ENCODE measurements at regions not wholly inside any gene's neighbourhood (a gene's known extent, or its start where the extent isn't known, plus 50 kb on each side); places are given as distances from the start of the nearest gene placed in this dataset.

- DNase-seq (ENCODE audit: low read depth in 2 of 3, low spot score in 2 of 3) = no peak
These were observed 273.4 kb upstream of the CITED2 start for GRCh38 chr6:139647841-139648240.

GRCh38 chr6:139647016-139647415 is 272.6 kb upstream of the CITED2 start:
- DNase-seq (ENCODE audit: low read depth in 2 of 3, low spot score in 2 of 3) = no peak

GRCh38 chr6:139644821-139645220 is 270.4 kb upstream of the CITED2 start:
- no peak for DNase-seq (ENCODE audit: low read depth in 2 of 3, low spot score in 2 of 3)

- no peak for DNase-seq (ENCODE audit: low read depth in 2 of 3, low spot score in 2 of 3)
These were observed 269.5 kb upstream of the CITED2 start for GRCh38 chr6:139643986-139644385.

- no peak for DNase-seq (ENCODE audit: low read depth in 2 of 3, low spot score in 2 of 3)
These were observed 267.9 kb upstream of the CITED2 start for GRCh38 chr6:139642346-139642745.

GRCh38 chr6:139641376-139641775 is 266.9 kb upstream of the CITED2 start:
- no peak for DNase-seq (ENCODE audit: low read depth in 2 of 3, low spot score in 2 of 3)

- no peak for DNase-seq (ENCODE audit: low read depth in 2 of 3, low spot score in 2 of 3)
These were observed 266.5 kb upstream of the CITED2 start for GRCh38 chr6:139640921-139641320.

GRCh38 chr6:139640448-139640847 is 266.0 kb upstream of the CITED2 start:
- no peak for DNase-seq (ENCODE audit: low read depth in 2 of 3, low spot score in 2 of 3)

GRCh38 chr6:139639507-139639906 is 265.1 kb upstream of the CITED2 start:
- no peak for DNase-seq (ENCODE audit: low read depth in 2 of 3, low spot score in 2 of 3)

GRCh38 chr6:139638179-139638941 is 263.9 kb upstream of the CITED2 start:
- DNase-seq (ENCODE audit: low read depth in 2 of 3, low spot score in 2 of 3) = no peak

GRCh38 chr6:139637766-139638165 is 263.3 kb upstream of the CITED2 start:
- no peak for DNase-seq (ENCODE audit: low read depth in 2 of 3, low spot score in 2 of 3)

- no peak for DNase-seq (ENCODE audit: low read depth in 2 of 3, low spot score in 2 of 3)
These were observed 261.9 kb upstream of the CITED2 start for GRCh38 chr6:139636391-139636790.

GRCh38 chr6:139635401-139636130 is 261.1 kb upstream of the CITED2 start:
- DNase-seq (ENCODE audit: low read depth in 2 of 3, low spot score in 2 of 3) = no peak

- no peak for DNase-seq (ENCODE audit: low read depth in 2 of 3, low spot score in 2 of 3)
These were observed 258.4 kb upstream of the CITED2 start for GRCh38 chr6:139632840-139633239.

- DNase-seq (ENCODE audit: low read depth in 2 of 3, low spot score in 2 of 3) = no peak
These were observed 253.8 kb upstream of the CITED2 start for GRCh38 chr6:139628270-139628669.

- DNase-seq (ENCODE audit: low read depth in 2 of 3, low spot score in 2 of 3) = no peak
These were observed 252.6 kb upstream of the CITED2 start for GRCh38 chr6:139627091-139627490.

GRCh38 chr6:139625998-139626975 is 251.8 kb upstream of the CITED2 start:
- no peak for DNase-seq (ENCODE audit: low read depth in 2 of 3, low spot score in 2 of 3)

GRCh38 chr6:139625081-139625939 is 250.9 kb upstream of the CITED2 start:
- no peak for DNase-seq (ENCODE audit: low read depth in 2 of 3, low spot score in 2 of 3)

GRCh38 chr6:139623372-139623771 is 248.9 kb upstream of the CITED2 start:
- no peak for DNase-seq (ENCODE audit: low read depth in 2 of 3, low spot score in 2 of 3)

- no peak for DNase-seq (ENCODE audit: low read depth in 2 of 3, low spot score in 2 of 3)
These were observed 239.0 kb upstream of the CITED2 start for GRCh38 chr6:139613496-139613895.

GRCh38 chr6:139612135-139612465 is 237.7 kb upstream of the CITED2 start:
- DNase-seq (ENCODE audit: low read depth in 2 of 3, low spot score in 2 of 3) = no peak
